ENCODE measurements at regions not wholly inside any gene's neighbourhood (a gene's known extent, or its start where the extent isn't known, plus 50 kb on each side); places are given as distances from the start of the nearest gene placed in this dataset.

DNA sequence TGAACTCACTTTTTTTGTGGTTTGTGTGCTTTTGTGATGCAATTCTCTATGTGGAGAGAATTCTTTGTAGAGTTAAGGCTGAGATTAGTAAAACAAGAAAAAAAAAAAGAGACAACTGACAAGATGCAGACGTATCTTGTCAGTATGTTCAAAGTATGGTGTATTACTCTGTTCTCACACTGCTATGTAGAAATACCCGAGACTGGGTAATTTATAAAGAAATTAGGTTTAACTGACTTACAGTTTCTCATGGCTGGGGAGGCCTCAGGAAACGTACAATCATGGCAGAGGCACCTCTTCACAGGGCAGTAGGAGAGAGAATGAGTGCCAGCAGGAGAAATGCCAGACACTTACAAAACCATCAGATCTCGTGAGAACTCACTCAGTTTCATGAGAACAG, 475.2 kb upstream of the CDH18 start:
- no peaks in the 10 kb centered on the region for H3K4me1 ChIP-seq
- intact Hi-C loops (cut with DNase I; ENCODE audit: low total_unique reads) (no loop called here), in situ Hi-C loops (cut with MboI; ENCODE audit: low sequenced_read_pairs in 4 of 4) (no loop called here)
- no peak for TF ChIP-seq POLR2A (IDR thresholded peaks at IDR 0.05)
- TF ChIP-seq, protein P1, sequence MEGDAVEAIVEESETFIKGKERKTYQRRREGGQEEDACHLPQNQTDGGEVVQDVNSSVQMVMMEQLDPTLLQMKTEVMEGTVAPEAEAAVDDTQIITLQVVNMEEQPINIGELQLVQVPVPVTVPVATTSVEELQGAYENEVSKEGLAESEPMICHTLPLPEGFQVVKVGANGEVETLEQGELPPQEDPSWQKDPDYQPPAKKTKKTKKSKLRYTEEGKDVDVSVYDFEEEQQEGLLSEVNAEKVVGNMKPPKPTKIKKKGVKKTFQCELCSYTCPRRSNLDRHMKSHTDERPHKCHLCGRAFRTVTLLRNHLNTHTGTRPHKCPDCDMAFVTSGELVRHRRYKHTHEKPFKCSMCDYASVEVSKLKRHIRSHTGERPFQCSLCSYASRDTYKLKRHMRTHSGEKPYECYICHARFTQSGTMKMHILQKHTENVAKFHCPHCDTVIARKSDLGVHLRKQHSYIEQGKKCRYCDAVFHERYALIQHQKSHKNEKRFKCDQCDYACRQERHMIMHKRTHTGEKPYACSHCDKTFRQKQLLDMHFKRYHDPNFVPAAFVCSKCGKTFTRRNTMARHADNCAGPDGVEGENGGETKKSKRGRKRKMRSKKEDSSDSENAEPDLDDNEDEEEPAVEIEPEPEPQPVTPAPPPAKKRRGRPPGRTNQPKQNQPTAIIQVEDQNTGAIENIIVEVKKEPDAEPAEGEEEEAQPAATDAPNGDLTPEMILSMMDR (IDR thresholded peaks at IDR 0.05 in 4 of 5, conservative IDR thresholded peaks at IDR 0.05 in 1 of 5), result no peak
- H3K36me3 ChIP-seq, result no peaks in the 10 kb centered on the region
- ATAC-seq (no peak), DNase-seq (no peak)
- no peaks in the 10 kb centered on the region for H3K27me3 ChIP-seq
- H3K4me3 ChIP-seq, result no peak overlapping the region
- no peaks in the 10 kb centered on the region for H3K9me3 ChIP-seq
- H3K27ac ChIP-seq, result no peak overlapping the region

DNA sequence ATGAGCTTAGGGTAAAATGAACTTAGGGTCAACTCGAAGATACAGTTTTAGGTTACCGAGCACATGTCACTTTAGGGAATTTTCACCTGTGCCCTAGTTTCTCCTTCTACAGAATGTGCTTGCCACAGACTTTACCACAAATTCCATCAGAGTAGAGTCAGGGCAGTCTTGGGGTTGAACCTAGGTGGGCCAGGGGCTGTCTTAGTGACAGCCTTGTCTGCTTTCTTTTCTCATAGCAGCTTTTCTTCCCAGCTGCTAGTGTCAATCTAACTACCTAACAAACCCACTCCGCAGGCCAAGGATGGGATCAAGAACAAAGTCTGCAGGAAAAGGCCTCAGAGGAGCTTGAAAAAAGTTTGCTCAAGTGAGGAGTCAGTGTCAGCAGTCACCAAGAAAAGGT, 458.1 kb upstream of the CDH18 start:
- ATAC-seq (no peak), DNase-seq (no peak)
- Histone ChIP-seq H3K4me1 (no peaks in the 10 kb centered on the region), H3K9me3 (no peaks in the 10 kb centered on the region), H3K36me3 (no peaks in the 10 kb centered on the region), H3K27ac (no peak overlapping the region), H3K4me3 (no peak overlapping the region), H3K27me3 (no peaks in the 10 kb centered on the region)
- intact Hi-C loops (cut with DNase I; ENCODE audit: low total_unique reads), result no loop called here
- no peak for TF ChIP-seq POLR2A (IDR thresholded peaks at IDR 0.05)
- TF ChIP-seq, protein P1 (IDR thresholded peaks at IDR 0.05 in 4 of 5, conservative IDR thresholded peaks at IDR 0.05 in 1 of 5), result no peak
- in situ Hi-C loops (cut with MboI; ENCODE audit: low sequenced_read_pairs in 4 of 4), result no loop called here

DNA sequence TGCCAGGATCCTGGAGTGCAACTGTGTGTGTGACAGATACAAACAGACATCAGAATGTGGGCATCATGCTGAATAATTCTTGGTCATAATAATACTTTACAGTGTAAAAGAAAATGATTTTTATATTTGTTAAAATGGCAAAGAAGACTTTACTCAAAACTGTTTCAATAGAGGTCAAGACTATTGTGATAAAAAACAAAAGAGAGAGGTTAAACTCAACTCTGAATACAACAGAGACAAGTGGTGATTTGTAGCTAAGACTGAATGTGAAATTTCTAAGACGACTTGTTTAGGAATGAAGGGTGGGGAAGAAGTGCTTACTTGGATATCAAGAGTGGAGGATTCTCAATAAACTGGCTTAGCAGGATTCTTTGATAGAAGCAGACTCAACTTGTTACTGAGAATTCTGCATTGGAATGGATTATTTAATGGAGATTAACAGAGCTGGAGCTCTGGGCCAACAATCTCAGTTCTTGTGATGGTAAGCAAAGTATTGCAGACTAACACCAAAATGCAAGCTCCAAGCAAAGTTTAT, 457.4 kb upstream of the CDH18 start:
- no peak for TF ChIP-seq POLR2A (IDR thresholded peaks at IDR 0.05)
- TF ChIP-seq, protein P1 (IDR thresholded peaks at IDR 0.05 in 4 of 5, conservative IDR thresholded peaks at IDR 0.05 in 1 of 5), result no peak
- DNase-seq (no peak), ATAC-seq (no peak)
- intact Hi-C loops (cut with DNase I; ENCODE audit: low total_unique reads) (no loop called here), in situ Hi-C loops (cut with MboI; ENCODE audit: low sequenced_read_pairs in 4 of 4) (no loop called here)
- Histone ChIP-seq H3K9me3 (no peaks in the 10 kb centered on the region), H3K4me1 (no peaks in the 10 kb centered on the region), H3K27me3 (no peaks in the 10 kb centered on the region), H3K27ac (no peak overlapping the region), H3K36me3 (no peaks in the 10 kb centered on the region), H3K4me3 (no peak overlapping the region)

DNA sequence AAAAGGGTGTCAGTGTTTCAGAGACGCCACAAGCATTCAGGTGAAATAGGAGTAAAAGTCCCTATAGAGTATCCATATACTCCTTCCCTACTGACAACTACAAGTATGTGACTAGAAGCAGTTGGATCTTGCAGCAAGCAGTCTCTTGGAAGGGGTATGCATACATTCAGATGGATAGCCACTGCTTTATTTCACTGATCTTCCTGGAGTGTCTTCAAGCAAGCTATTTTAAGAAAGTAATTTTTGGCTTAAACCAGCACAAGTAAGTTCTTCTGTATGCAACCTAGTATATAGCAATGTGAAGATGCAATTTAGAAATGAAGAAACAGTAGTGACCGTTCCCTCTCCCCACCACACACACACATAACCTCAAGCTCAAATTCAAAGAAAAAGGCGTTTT, 446.8 kb upstream of the CDH18 start:
- DNase-seq (no peak), ATAC-seq (no peak)
- intact Hi-C loops (cut with DNase I; ENCODE audit: low total_unique reads), result no loop called here
- Histone ChIP-seq H3K27ac (no peak overlapping the region), H3K27me3 (no peaks in the 10 kb centered on the region), H3K4me1 (no peaks in the 10 kb centered on the region), H3K4me3 (no peak overlapping the region), H3K36me3 (no peaks in the 10 kb centered on the region), H3K9me3 (no peaks in the 10 kb centered on the region)
- in situ Hi-C loops (cut with MboI; ENCODE audit: low sequenced_read_pairs in 4 of 4), result no loop called here
- TF ChIP-seq POLR2A (IDR thresholded peaks at IDR 0.05), result no peak
- TF ChIP-seq, protein P1 (IDR thresholded peaks at IDR 0.05 in 4 of 5, conservative IDR thresholded peaks at IDR 0.05 in 1 of 5), result no peak

DNA sequence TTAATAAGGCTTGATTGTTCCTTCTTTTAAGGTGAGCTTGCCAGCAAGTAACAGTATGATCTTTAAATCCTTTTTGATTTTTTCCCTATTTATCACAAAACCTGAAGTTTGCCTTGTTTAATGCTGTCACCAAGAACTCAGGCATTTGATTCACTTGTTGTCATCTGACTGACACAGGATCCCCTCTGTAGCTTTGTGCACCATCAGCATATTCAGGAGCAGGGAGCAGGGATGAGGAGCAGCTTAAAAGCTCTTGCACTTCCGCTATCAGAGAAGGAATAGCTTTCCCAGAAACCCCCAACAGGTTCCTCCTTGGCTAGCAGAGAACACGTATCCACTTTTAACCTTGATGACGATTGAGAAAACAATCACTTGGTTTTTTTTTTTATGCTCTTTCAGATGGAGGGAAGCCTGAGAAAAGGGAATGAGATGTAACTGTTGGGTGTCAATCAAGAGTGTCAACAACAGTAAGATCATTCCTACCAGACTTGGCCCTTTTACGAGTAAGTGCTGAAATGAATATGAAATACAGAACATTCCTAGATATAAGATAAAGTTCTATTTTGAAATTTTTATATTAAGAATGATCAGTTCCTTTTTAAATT, 433.1 kb upstream of the CDH18 start:
- no peaks in the 10 kb centered on the region for H3K36me3 ChIP-seq
- H3K27ac ChIP-seq, result no peak overlapping the region
- ATAC-seq (no peak), DNase-seq (no peak)
- intact Hi-C loops (cut with DNase I; ENCODE audit: low total_unique reads) (no loop called here), in situ Hi-C loops (cut with MboI; ENCODE audit: low sequenced_read_pairs in 4 of 4) (no loop called here)
- H3K9me3 ChIP-seq, result no peaks in the 10 kb centered on the region
- TF ChIP-seq, protein P1 (IDR thresholded peaks at IDR 0.05 in 4 of 5, conservative IDR thresholded peaks at IDR 0.05 in 1 of 5), result no peak
- no peak for TF ChIP-seq POLR2A (IDR thresholded peaks at IDR 0.05)
- no peak overlapping the region for H3K4me3 ChIP-seq
- H3K4me1 ChIP-seq, result no peaks in the 10 kb centered on the region
- no peaks in the 10 kb centered on the region for H3K27me3 ChIP-seq
